GM13976 (cell line): ENCODE measurements at regions not wholly inside any gene's neighbourhood (a gene's known extent, or its start where the extent isn't known, plus 50 kb on each side); places are given as distances from the start of the nearest gene placed in this dataset.

ENCODE experiments used
- DNase-seq: peaks from one replicate; pipeline ENCODE4 v3.0.0; 2012; ENCODE audit warnings: low spot score
- in situ Hi-C: fragments of 300-500 bp; cut with MboI; formaldehyde crosslinking; loops from one replicate; pipeline ENCODE4 v1.12.0; 2022; ENCODE audit warnings: low sequenced_read_pairs, mixed read lengths, inconsistent platforms; ENCODE audit not compliant: unreplicated experiment
- TF ChIP-seq, protein P1 (sequence below): IDR thresholded peaks from 2 replicates; pipeline ENCODE4 v1.5.1; 2012; ENCODE audit warnings: borderline replicate concordance, mild to moderate bottlenecking; ENCODE audit not compliant: insufficient read depth; ENCODE audit errors: extremely low read depth, missing control alignments, control extremely low read depth

DNA sequence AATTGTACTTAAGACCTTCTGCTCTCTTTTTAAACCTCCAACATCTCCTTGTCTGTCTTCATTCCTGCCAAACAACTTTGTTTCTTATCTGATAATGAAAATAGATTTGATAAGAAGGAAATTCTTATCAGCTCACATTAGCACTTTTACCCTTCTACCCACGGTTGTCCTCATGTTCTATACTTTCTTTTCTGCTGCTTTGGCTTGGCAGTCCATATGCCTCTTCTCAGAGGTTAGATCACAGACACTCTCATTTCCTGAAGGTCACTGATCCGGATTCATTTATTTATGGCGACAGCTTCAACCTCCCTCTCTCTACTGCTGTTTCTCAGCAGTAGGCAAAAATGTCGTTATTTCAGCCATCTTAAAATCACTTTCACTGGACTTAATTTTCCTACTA lies 2015.8 kb downstream of the NCAM2 start:
- in situ Hi-C loops: no loop called here
- TF ChIP-seq, protein P1, sequence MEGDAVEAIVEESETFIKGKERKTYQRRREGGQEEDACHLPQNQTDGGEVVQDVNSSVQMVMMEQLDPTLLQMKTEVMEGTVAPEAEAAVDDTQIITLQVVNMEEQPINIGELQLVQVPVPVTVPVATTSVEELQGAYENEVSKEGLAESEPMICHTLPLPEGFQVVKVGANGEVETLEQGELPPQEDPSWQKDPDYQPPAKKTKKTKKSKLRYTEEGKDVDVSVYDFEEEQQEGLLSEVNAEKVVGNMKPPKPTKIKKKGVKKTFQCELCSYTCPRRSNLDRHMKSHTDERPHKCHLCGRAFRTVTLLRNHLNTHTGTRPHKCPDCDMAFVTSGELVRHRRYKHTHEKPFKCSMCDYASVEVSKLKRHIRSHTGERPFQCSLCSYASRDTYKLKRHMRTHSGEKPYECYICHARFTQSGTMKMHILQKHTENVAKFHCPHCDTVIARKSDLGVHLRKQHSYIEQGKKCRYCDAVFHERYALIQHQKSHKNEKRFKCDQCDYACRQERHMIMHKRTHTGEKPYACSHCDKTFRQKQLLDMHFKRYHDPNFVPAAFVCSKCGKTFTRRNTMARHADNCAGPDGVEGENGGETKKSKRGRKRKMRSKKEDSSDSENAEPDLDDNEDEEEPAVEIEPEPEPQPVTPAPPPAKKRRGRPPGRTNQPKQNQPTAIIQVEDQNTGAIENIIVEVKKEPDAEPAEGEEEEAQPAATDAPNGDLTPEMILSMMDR: no peak
- no peak for DNase-seq

GRCh38 chr21:23016617-23017016 lies 2018.4 kb downstream of the NCAM2 start:
- in situ Hi-C loops: no loop called here
- TF ChIP-seq, protein P1: no peak
- DNase-seq: no peak

DNA sequence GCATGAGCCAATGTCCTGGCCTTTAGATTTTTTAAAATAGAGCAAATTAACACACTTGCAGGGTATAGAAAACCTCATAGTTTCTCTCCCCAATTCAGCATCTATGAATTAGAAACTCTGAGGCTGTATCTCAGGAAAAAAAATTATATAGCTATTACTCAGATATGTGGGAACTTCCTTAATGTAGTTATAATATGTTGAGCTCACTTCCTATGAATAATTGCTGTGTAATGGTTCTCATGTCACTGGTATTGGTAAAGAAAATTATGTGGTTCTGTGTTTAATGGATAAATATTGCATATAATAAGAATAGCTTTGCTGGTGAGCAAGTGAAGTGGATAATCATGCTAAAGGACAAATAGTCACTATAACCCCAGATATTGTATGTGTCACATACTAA lies 2019.8 kb downstream of the NCAM2 start:
- TF ChIP-seq, protein P1: no peak
- in situ Hi-C loops: no loop called here
- DNase-seq: no peak

- in situ Hi-C loops: no loop called here
- DNase-seq: no peak
- TF ChIP-seq, protein P1: no peak
Observed at GRCh38 chr21:23020969-23021368, 2022.8 kb downstream of the NCAM2 start.

- DNase-seq: no peak
- in situ Hi-C loops: no loop called here
- TF ChIP-seq, protein P1: no peak
Observed at GRCh38 chr21:23021481-23021880, 2023.3 kb downstream of the NCAM2 start.

DNA sequence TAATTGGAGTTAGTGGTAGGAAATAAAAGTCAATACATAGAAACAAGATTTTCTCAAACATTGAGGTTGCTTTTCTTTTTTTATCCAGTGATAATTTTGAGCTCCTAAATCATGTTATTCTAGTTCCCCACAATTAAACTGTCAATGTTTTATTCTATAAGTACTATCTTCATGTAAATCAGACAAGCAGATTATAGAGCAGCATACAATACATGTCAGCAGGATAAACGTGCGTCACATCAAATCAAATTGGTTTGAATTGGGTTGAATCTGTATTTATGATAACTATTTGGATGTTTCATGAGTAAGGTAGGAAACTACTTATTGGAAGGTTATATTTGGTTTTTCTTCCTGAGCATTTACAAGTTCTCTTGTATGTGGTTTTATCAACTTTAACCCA lies 2028.7 kb downstream of the NCAM2 start:
- TF ChIP-seq, protein P1: no peak
- in situ Hi-C loops: no loop called here

GRCh38 chr21:23039846-23040245 lies 2041.6 kb downstream of the NCAM2 start:
- TF ChIP-seq, protein P1: no peak
- in situ Hi-C loops: no loop called here
- no peak for DNase-seq

More for the DNA sequence above, 2028.7 kb downstream of the NCAM2 start:
- DNase-seq: no peak
